Inflammatory macrophage treated with lipopolysaccharide for 4 hours (primary cell): ENCODE measurements at regions not wholly inside any gene's neighbourhood (a gene's known extent, or its start where the extent isn't known, plus 50 kb on each side); places are given as distances from the start of the nearest gene placed in this dataset.

Experiments
- DNase-seq: peaks from one replicate; pipeline ENCODE4 v3.0.0-alpha.2; 2020

DNA sequence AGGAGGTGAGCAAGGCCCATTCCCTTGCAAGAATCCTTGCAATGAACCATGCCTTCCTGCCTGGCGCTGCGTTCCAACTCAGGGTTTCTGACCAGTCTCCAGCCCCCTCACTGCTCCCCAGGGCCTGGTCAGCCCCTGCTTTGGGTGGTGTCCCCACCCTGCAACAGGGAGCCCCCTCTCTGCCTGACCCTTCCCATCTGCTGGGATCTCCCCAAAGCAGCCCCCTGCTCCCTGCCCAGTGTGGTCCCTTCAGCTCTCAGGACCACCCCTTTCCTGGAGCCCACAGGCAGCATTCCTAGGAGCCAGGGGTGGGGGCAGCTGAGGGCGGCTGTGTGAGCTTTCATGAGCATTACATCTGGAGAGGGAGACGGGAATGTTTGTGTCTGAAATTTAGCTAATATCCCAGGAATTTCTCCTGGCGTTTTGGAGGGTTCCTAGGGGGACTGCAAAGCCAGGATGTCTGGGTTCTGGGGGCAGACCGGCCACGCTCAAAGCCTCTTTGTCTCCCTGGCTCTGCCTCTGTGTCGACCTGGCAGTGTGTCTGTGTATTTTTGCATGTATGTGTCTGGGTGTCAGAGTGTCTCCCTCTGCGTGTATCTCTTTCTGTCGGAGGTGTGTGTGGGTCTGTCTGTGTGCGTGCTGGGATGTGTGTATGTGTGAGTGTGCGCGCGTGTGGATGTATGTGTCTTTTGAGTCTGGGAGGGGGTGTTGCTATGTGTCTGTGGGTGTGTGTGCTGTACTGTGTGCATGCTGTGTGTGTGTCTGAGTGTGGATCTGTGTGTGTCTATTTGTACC is 300.5 kb upstream of the ZMIZ1 start:
- DNase-seq, result no peak

DNA sequence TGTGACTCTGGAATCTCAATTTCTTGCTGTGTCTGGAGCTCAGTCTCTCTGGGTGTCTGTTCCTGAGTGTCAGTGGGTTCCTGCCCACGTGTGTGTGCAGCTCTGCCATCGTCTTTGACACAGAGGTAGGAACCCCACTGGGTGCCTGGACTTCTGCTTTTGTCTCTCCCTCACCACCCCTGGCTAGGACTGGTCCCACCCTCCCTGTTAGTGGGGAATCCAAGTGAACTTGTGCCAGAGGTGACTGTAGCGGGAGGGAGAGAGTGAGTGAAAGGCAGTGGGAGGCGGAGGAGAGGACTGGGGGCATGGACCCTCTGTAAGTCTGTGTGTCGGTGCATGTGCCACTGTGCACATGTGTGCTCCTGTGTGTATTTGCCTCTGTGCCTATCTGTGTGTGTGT is 299.9 kb upstream of the ZMIZ1 start:
- no peak for DNase-seq

DNA sequence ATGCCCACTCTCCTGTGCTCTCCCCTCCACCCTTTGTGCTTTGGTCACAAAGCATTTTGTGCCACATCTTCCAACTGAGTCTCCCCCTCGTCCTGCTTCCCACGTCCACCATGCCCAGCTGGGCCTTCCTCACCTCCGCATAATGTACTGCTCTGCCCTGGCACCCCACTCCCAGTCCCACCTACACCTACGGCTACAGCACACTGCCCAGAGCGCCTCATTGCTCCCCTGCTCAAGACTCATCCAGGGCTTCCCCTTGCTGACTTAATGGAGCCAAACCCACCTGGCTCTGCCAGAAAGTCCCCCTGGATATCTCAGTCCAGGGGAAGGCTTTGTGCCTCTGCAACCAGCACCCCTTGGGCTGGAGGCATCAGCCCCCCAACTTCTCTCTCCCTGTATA is 299.2 kb upstream of the ZMIZ1 start:
- DNase-seq, result no peak

DNA sequence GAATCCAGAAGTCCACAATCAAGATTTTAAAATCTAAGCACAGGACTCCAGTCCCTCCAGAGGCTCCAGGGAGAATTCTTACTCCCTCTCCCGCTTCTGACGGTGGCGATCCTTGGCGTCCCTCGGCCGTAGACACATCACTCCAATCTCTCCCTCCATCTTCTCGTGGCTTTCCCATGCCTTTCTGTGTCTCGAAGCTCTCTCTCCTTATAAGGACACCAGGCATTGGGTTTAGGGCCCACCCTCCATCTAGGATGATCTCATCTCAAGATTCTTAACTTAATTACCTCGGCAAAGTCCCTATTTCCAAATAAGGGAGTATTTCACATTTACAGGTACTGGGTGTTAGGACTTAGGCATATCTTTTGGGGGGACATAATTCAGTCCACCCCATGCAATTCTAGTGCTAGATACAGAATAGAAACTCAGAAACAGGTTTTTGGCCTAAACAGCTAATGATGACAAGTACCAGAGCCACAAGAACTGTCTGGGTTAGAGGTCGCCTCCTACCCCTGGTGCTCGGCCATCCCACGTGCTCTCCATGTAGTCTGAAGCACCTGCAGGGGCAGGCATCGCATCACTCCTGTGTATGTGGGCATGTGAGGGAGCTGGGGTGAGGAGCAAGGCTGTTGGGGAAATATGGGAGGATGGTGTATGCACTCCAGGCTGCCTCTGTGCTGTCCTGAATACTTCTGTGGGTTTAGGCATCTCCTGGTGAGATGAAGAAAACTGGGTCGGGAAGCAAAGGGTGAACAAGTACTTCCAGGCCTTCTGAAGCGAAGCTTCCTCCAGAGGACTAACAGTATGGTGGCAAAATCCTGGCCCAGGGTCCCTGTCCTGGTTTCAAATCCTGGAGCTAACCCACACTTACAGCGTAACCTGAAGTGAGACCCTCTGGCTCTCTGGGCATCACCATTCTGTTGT is 298.3 kb upstream of the ZMIZ1 start:
- DNase-seq, result no peak

DNA sequence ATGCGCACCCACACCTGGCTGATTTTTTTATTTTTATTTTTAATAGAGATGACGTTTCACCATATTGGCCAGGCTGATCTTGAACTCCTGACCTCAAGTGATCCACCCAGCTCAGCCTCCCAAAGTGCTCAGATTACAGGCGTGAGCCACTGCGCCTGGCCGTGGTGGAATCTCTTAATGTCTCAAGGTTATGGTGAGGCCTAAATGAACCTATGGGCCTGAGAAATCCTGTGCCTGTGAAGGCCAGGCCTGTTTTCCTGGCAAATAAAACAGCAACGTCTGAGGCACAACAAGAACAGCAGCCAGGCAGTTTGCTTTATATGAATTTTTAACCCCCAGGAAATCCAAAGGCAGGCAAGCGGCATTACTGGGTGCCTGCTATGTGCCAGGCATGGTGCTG is 297.5 kb upstream of the ZMIZ1 start:
- no peak for DNase-seq

DNA sequence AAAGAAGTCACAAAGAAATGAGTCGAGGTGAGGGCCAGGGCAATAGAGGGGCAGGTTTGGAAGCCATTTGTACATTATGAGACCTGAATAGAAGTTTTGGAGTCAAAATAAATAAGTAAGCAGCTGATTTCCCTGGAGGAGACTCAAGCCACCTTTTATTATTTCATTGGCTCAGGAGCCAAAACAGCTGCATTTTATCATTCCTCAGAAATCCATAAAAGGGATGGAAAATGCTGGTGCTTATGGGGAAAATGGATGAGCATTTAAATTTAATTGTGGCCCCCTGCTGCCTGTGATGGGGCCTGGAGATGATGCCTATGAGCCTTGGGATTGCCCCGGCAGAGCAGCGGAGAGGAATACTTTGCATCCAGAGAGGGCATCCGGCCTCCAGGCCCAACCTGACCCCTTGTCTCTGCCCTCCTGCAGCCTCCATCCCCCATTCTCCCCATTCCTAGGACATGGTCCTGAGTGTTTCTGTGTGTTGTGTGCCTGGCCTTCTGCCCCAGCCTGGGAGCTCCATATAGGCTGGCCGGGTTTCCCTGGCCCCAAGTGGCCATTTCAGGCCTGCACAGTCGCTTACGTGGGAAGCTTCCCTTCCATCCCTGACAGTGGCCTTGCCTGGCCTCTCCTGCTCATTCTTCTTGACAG is 296.8 kb upstream of the ZMIZ1 start:
- no peak for DNase-seq

DNA sequence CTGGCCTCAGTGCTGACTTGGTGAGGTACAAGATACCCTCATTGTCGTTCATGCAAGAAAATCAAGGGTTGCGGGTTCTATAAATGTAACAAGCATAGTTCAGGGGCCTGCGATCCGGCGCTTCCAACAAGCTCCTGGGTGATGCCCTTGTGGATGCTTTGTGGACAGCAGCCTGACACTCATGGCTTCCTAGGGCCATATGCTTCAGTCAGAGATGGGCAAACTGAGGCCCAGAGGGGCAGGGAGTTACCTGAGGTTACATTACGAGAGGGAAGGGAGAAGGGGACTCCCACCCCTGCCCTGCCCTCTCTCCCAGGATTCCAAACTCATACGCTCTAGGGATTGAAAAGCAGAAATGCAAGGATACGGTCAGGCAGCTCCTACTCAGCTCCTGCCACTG is 296.3 kb upstream of the ZMIZ1 start:
- DNase-seq, result no peak

DNA sequence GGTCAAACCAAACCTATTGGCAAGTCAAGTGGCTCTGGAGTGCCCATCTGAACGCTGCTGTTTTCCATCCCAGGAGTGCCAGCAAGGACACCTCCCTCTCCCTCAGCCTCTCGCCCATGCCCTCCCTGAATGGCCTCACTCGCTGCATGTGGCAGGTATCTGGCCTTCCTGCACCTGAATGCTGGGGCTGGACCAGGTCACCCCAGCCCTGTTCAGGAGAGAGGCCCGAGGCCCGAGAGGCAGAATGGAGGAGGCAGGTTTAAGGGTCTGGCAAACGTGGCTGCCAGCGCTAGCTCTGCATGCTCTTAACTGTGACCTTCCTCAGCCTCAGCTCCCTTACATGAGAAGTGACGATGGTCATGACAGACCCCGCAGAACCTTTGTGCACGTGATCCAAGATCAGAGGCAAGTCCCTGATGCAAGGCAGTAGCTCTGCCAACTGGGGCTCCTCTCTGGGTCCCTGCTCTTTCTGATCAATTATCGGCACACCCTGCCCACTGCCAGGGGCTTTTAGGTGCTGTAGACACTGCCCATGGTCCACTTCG is 295.7 kb upstream of the ZMIZ1 start:
- DNase-seq, result no peak

DNA sequence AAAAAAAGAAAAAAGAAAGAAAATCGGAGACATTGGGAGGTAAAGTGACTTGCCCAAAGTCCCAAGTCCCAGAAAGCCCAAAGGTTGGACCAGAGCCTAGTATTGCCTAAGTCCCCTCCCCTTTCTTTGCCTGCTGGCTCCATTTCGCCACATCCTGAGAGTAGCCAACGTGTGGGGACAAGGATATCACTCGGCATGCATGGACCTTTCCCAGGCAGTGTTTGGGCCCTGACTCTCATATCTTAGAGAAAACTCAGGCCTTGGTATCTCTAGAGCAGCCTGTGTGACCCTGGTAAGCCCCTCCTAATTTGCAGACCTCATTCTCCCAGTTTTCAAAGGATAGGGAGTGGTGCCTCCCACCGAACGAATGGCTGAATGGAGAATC is 294.2 kb upstream of the ZMIZ1 start:
- no peak for DNase-seq

DNA sequence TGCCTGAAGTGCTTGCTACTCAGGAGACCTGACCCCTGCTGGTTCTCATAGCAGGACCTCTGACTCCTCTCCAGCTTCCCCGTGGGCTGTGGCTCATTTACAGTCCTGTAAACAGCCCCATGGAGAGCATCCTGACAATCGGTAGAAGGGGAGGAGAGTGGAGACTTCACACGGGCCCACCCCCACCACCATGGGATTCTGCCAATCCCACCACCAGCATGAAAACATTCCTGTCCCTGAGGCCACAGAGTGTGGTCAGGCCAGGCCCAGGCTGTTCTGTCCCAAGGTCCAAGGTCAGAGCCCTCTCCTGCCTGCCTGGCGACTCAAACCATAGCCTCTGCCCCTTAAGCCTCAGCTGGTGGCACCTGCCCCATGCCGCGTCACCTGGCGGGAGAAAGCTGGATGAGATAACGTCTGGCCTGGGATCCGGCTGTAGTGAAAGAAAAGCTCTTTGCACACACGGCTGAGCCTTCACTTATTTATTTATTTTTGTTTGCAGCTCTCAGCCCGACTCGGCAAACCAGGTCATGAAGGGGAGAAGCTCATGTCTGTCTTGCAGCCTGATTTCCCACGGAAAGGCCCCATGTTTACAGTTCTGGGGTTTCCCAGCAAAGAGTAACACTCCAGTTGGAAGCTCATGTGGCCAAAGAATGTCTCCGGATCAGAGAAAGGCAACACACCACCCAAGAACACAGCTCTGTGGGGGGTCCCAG is 293.6 kb upstream of the ZMIZ1 start:
- DNase-seq, result no peak

DNA sequence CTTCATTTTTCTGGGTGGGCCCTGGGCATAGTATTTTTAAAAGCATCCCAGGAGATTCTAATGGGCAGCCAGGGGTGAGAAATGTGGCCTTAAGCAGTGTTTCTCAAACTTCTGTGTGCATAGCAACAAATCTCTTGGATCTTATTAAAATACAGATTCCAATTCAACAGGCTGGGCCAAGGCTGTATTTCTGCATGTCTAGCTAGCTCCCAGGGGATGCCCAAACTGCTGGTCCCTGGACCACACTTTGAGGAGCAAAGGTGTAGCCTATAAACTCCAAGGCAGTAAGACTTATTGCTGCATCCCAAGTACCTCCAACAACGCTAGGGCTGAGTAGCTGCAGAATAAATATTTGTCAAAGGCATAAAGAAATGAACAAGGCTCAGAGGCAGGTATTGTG is 292.9 kb upstream of the ZMIZ1 start:
- DNase-seq, result no peak

DNA sequence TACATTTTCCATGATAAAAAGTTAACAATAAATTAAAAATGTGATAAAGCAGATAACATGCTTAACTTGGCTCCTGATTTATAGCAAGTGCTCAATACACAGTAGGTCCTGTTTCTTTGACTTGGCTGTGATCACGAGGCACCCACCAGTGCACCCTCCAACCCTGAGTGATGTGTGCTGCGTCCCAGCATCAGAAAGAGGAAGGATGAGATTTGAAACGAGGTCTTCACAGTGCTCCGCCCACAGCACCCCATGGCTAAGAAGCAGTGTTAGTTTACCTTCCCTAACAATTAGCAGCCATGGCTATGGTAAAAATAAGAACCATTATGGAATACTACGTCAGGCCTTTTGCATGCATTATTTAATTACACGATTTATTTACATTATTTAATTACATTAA is 292.0 kb upstream of the ZMIZ1 start:
- DNase-seq, result peak; percentile 42

DNA sequence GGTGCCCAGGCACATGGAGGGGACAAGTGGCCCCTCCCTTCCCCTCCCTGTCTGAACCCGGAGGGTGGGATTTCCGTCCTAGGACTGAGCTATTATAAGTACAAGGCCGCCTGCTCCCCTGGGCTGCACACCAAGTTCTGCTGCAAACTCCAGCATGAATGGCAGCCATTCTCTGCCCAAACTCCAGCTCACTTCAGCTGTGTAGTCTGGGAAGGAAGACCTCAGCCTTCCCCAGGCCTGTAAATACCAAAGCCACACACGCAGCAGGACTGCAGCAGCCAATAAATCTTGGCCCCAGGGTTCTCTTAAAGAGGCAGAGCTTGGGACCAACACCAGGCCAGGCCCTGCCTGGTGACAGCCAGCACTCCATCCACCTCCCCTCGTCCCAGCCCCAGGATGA is 291.3 kb upstream of the ZMIZ1 start:
- no peak for DNase-seq

DNA sequence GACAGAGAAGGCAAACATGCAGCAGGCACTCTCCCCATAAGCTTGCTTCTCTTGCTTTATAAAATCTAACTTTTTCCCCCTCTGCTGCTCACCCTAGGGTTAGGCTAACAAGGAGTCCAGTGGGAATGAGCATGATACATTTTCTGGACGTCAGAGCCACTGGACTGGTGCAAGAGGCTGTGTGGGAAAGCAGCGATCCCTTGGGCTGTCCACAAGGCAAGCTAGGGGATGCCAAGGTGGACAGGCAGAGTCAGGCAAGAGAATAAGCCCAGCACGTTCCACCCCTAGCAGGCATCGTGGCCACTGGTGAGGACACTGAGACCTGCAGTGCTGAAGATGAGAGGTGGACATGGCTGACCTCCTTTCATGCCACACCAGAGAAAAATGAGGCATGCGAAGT is 290.9 kb upstream of the ZMIZ1 start:
- DNase-seq, result no peak

DNA sequence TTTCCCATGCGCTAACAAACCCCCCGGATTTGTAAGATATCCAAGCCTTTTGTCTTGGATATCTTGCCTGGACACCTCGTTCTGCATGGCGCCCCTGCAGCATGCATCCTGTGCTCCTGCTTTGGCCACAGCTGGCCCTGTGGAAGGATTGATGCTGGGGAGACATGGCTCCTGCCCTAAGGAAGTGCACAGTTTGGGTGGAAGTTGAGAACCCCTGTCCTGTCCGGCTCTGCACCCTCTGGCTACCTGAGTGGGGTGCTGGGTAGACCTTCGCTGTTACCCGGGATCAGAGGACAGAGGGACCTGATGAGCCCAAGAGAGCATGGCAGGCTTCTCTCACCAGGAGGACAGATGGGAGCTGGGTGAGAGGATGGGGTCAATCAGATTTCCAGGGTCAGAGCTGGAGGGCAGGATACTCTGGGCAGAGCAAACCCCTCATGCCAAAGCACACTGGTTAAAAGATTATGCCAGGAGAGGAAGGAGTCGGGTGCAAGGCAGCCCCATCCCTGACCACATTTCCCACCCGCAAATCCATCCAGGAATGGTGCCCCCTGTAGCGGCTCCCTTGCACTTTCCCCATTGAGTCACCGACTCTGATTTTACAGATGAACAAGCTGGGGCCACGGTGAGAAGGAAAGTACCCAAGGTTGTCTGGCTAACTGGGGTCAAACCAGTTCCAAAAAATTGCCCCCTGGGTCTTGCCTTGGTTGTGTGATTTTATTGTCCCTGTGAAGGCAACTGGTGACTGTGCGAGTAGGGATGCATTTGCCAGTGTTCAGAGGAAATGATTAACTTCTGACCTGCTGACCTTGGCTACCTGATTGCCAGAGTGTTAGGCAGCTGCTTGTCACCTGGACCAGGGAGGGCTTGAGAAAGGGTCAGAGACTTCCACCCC is 290.1 kb upstream of the ZMIZ1 start:
- no peak for DNase-seq

DNA sequence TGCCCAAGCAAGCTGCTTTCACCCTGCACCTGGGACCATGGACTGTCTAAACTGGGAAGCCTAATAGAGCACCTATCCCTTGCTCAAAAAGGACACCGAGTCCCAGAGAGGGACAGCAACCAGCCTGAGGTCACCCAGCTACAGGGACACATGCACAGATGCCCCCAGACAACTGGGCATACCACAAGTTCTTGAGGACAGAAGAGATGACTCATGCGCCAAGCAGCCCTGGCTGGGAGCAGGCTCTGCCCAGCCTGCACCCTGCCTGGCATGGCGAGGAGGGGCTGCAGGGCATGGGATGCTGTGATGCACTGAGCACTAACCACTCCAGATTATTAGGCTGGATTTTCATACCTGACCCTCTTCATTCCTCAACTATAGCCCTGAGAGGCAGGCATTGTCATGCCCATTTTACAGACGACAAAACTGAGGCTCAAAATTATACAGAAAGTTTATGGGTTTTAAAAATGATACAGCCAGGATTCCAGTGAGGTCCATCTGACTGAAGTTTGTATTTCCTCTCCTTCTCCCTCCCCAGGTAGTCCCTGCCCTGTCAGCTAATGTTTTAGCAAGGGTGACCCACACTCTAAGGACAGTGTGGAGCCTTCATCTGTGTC is 289.3 kb upstream of the ZMIZ1 start:
- no peak for DNase-seq

DNA sequence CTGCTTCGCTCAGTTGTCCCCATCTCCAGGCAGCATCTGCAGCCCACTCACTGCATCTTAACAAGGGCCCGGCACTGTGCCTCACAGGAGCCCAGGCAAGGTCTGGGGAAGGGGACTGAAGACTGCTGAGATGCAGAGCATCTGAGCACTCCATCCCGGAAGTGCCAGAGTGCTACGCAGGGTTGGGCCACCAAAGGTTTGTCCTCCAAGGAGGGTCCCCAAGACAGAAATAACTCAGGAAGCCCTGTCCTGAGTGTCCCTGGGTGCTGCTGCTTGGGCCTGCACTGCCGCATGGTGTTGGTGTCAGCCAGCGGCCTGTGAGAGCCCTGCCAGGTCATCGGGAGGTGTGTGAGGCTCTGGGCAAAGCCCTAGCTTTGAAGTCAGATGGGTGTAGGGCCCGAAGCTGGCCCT is 288.2 kb upstream of the ZMIZ1 start:
- DNase-seq, result no peak

DNA sequence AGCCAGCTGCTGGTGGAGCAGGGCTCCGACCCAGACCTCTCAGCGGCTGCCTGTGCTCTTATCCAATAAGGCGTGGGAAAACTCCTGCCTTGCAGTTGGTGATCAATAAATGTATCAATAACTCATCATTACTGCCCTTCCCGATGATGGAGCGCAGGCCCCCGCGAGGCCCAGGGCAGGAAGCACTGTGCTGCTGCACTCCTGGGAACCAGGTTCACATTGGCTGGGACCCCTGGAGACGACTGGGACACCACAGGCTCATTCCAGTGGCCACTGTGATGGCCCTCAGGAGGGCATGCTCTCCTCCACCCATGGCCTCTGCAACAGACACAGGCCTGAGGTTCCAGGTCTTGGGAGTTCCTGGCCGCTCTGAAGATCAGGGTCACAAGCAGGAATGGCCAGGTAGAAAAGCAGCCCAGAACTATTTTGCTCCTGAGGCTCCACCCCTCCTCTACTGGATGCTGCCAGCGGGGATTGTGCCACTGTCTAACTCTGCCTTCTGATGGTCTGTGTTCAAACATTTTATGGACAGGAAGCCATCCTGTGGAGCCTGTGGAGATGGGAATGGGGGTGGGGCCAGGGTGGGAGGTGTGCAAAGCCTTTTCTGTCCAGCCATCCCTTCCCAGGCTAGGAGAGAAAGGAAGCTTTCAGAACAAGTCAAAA is 287.4 kb upstream of the ZMIZ1 start:
- DNase-seq, result no peak

DNA sequence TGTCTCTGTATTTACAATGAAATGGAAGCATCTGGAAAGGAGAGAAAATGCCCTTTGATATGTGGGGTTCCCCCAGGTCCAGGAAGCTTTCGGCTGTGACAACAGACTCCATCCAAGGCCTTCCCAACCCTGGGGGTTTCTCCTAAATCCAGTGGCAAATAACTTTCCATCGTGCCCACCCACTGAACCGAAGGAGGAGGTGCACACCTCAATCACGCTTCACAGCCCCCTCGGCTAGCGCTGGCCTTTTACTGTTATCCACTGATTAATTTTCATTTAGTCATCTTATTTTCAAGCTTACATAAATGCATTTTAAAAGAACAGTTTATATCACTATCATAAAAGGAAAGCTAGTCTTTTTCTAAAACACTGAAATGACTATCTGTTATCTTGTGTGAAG is 286.8 kb upstream of the ZMIZ1 start:
- no peak for DNase-seq

DNA sequence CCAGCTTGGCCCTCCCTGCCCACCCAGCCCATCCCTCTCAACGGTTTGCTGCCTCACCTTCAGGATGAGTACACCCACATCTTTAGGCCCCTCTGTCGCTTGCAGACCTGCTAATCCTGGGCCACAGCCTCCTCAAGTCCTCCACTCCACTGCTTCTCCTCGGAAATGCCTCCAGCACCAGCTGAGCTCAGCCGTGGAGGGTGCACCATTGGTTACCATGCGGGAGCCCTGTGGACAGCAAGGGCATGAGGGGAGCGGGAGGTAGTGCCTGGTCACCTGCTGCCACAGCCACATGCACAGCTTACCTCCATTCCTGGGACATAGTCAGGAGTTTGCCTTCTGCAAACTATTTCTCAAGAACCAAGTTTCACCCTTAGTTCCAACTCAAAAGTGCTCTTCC is 286.3 kb upstream of the ZMIZ1 start:
- DNase-seq, result no peak

DNA sequence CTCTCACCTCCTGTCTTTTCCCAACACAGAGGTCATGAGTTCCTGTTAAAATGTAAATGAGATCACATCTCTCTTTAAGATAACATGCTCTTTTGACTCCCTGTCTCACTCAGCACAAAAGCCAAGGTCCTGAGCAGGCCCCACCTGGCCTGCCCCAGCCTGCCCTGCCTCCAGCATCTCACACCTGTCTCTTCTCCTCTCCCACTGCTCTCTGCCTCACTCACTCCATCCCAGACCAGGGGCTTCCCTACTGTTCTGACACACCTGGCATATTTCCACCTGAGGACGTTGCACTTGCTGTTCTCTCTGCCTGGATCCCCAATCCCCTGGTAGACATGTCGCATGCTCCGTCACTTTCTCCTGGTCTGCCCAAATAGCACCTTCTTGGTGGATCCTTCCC is 285.0 kb upstream of the ZMIZ1 start:
- no peak for DNase-seq
